Small intestine (tissue), 7 donors: ENCODE measurements at regions not wholly inside any gene's neighbourhood (a gene's known extent, or its start where the extent isn't known, plus 50 kb on each side); places are given as distances from the start of the nearest gene placed in this dataset.

Experiments used
- DNase-seq, 2 donors: peaks; one replicate each; pipeline versions ENCODE4 v3.0.0 to v3.0.0-alpha.2; 2013
- FAIRE-seq: peaks from 2 replicates; lab custom pipeline; 2012; peaks lifted over from hg19 to GRCh38; lab: Jason Lieb, UNC
- H3K27ac ChIP-seq, 3 donors: one replicate each; pipeline ENCODE4 v1.5.1; 2013; ENCODE audit warnings: low read length in 2 of 3, mild to moderate bottlenecking in 2 of 3, control low read depth in 1 of 3, inconsistent platforms in 1 of 3, low read depth in 1 of 3, moderate library complexity in 1 of 3
- H3K27me3 ChIP-seq, 3 donors: one replicate each; pipeline ENCODE4 v1.6.1; 2013; ENCODE audit warnings: low read length in 3 of 3, inconsistent platforms in 1 of 3; ENCODE audit not compliant: control insufficient read depth in 3 of 3, insufficient read depth in 3 of 3
- H3K36me3 ChIP-seq, 3 donors: one replicate each; pipeline ENCODE4 v1.6.1; 2013; ENCODE audit warnings: low read length in 3 of 3, inconsistent platforms in 1 of 3, low read depth in 1 of 3, mild to moderate bottlenecking in 1 of 3, moderate library complexity in 1 of 3; ENCODE audit not compliant: control insufficient read depth in 3 of 3, insufficient read depth in 2 of 3
- H3K4me1 ChIP-seq, 3 donors: one replicate each; pipeline ENCODE4 v1.6.1; 2013; ENCODE audit warnings: low read length in 2 of 3, inconsistent platforms in 1 of 3, low read depth in 1 of 3, mild to moderate bottlenecking in 1 of 3, moderate library complexity in 1 of 3; ENCODE audit not compliant: control insufficient read depth in 3 of 3, insufficient read depth in 2 of 3
- H3K4me3 ChIP-seq, 3 donors: one replicate each; pipeline ENCODE4 v1.5.1; 2013; ENCODE audit warnings: low read length in 3 of 3, control low read depth in 1 of 3, inconsistent platforms in 1 of 3, low read depth in 1 of 3, mild to moderate bottlenecking in 1 of 3, moderate library complexity in 1 of 3
- H3K9me3 ChIP-seq, 2 donors: one replicate each; pipeline ENCODE4 v1.6.1; 2013; ENCODE audit warnings: low read depth in 1 of 2, low read length in 1 of 2; ENCODE audit not compliant: control insufficient read depth in 2 of 2, insufficient read depth in 1 of 2
- WGBS, 3 donors: extraction: QIAGEN DNeasy Blood & Tissue Kit; methylation state at CpG; one replicate each; pipeline ENCODE4 v1.1.7; 2013; 5-methylcytosine and 5-hydroxymethylcytosine counted together
- donor health status: healthy with polysubstance abuse.
- donor health status: control.
- donor health status: control.
- donor health status: Bipolar disorder and iron deficiency.
- donor health status: healthy.

- Histone ChIP-seq H3K27me3 (no peaks in the 10 kb centered on the region), H3K36me3 (no peaks in the 10 kb centered on the region), H3K27ac (no peak overlapping the region), H3K4me1 (no peaks in the 10 kb centered on the region), H3K4me3 (no peak overlapping the region), H3K9me3 (peaks cover 0 to 2% of the 10 kb centered on the region in 2 donors)
- FAIRE-seq (no peak), DNase-seq (peak in 1 of 2 donors; percentile 39)
- WGBS, 3 donors = 69 to 74% (median 70%) methylated on average over 6 of the region's 6 CpGs
Measured at GRCh38 chr11:110818032-110818687, 105.9 kb upstream of the ARHGAP20 start.

GRCh38 chr11:110812086-110812733 is 100.0 kb upstream of the ARHGAP20 start:
- FAIRE-seq = no peak

GRCh38 chr11:110809417-110810199 is 97.4 kb upstream of the ARHGAP20 start:
- no peaks in the 10 kb centered on the region for H3K36me3 ChIP-seq
- H3K4me1 ChIP-seq = no peaks in the 10 kb centered on the region
- H3K4me3 ChIP-seq = no peak overlapping the region
- H3K9me3 ChIP-seq = no peaks in the 10 kb centered on the region
- 70 to 78% (median 71%) methylated on average over 6 of the region's 6 CpGs for WGBS, 3 donors
- FAIRE-seq = no peak
- DNase-seq = no peak
- H3K27ac ChIP-seq = no peak overlapping the region
- H3K27me3 ChIP-seq = no peaks in the 10 kb centered on the region

More at GRCh38 chr11:110812086-110812733, 100.0 kb upstream of the ARHGAP20 start:
- no peaks in the 10 kb centered on the region for H3K4me1 ChIP-seq
- no peak overlapping the region for H3K27ac ChIP-seq
- WGBS, 3 donors = 70 to 83% (median 78%) methylated on average over 5 of the region's 5 CpGs
- no peak for DNase-seq
- H3K9me3 ChIP-seq = peaks cover 0 to 2% of the 10 kb centered on the region in 2 donors
- no peaks in the 10 kb centered on the region for H3K27me3 ChIP-seq
- no peak overlapping the region for H3K4me3 ChIP-seq
- H3K36me3 ChIP-seq = no peaks in the 10 kb centered on the region

GRCh38 chr11:110808248-110808647 is 96.0 kb upstream of the ARHGAP20 start:
- Histone ChIP-seq H3K4me3 (no peak overlapping the region), H3K36me3 (no peaks in the 10 kb centered on the region), H3K27me3 (no peaks in the 10 kb centered on the region), H3K27ac (no peak overlapping the region), H3K4me1 (no peaks in the 10 kb centered on the region), H3K9me3 (no peaks in the 10 kb centered on the region)
- FAIRE-seq = no peak
- WGBS, 3 donors = 86 to 90% (median 87%) methylated on average over 6 of the region's 6 CpGs
- no peak for DNase-seq

GRCh38 chr11:110807801-110808200 is 95.6 kb upstream of the ARHGAP20 start:
- FAIRE-seq = no peak

GRCh38 chr11:110805756-110806155 is 93.5 kb upstream of the ARHGAP20 start:
- no peak overlapping the region for H3K4me3 ChIP-seq
- H3K36me3 ChIP-seq = no peaks in the 10 kb centered on the region
- no peaks in the 10 kb centered on the region for H3K27me3 ChIP-seq
- H3K4me1 ChIP-seq = no peaks in the 10 kb centered on the region
- H3K9me3 ChIP-seq = no peaks in the 10 kb centered on the region
- WGBS, 3 donors = 89 to 100% (median 94%) methylated on average over 1 of the region's 1 CpG
- DNase-seq = no peak
- FAIRE-seq = no peak
- no peak overlapping the region for H3K27ac ChIP-seq

More at GRCh38 chr11:110807801-110808200, 95.6 kb upstream of the ARHGAP20 start:
- H3K9me3 ChIP-seq = no peaks in the 10 kb centered on the region
- H3K4me1 ChIP-seq = no peaks in the 10 kb centered on the region
- H3K36me3 ChIP-seq = no peaks in the 10 kb centered on the region
- WGBS, 3 donors = 71 to 83% (median 80%) methylated on average over 2 of the region's 2 CpGs
- no peak for DNase-seq
- H3K27me3 ChIP-seq = no peaks in the 10 kb centered on the region
- no peak overlapping the region for H3K4me3 ChIP-seq
- no peak overlapping the region for H3K27ac ChIP-seq

- no peaks in the 10 kb centered on the region for H3K36me3 ChIP-seq
- no peak overlapping the region for H3K27ac ChIP-seq
- no peak for FAIRE-seq
- DNase-seq = no peak
- WGBS, 3 donors = 71 to 88% (median 73%) methylated on average over 2 of the region's 2 CpGs
- H3K27me3 ChIP-seq = no peaks in the 10 kb centered on the region
- no peak overlapping the region for H3K4me3 ChIP-seq
- no peaks in the 10 kb centered on the region for H3K4me1 ChIP-seq
- H3K9me3 ChIP-seq = no peaks in the 10 kb centered on the region
Measured at GRCh38 chr11:110802162-110802561, 89.9 kb upstream of the ARHGAP20 start.

- Histone ChIP-seq H3K27me3 (no peaks in the 10 kb centered on the region), H3K9me3 (no peaks in the 10 kb centered on the region), H3K4me1 (no peaks in the 10 kb centered on the region), H3K36me3 (no peaks in the 10 kb centered on the region), H3K27ac (no peak overlapping the region), H3K4me3 (no peak overlapping the region)
- WGBS, 3 donors = 71 to 78% (median 76%) methylated on average over 3 of the region's 3 CpGs
- no peak for FAIRE-seq
- DNase-seq = no peak
Measured at GRCh38 chr11:110801328-110801727, 89.1 kb upstream of the ARHGAP20 start.
